T follicular helper cell (primary cell): ENCODE measurements at regions not wholly inside any gene's neighbourhood (a gene's known extent, or its start where the extent isn't known, plus 50 kb on each side); places are given as distances from the start of the nearest gene placed in this dataset.

ENCODE experiments used
- DNase-seq: peaks from one replicate; pipeline ENCODE4 v3.0.0-alpha.2; 2020; ENCODE audit warnings: low read depth

DNA sequence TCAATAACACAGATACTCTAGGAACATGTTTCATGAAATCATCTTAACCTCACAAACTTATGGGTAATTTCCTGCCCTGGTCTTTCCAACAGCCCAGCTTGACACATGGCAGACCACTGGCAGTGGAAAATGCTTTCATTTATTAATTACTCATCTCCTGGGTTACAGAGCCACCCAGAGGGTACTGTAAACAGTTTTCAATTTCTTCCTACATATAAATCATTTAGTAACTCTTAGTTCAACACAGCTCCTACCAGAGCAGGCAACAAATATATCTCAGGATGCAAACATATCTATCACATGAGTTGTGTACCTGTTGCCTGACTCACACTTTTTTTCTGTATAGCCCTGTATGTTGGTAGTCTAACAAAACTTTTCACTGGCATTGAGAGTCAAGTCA is 99.2 kb upstream of the VRK2 start:
- DNase-seq, result no peak

DNA sequence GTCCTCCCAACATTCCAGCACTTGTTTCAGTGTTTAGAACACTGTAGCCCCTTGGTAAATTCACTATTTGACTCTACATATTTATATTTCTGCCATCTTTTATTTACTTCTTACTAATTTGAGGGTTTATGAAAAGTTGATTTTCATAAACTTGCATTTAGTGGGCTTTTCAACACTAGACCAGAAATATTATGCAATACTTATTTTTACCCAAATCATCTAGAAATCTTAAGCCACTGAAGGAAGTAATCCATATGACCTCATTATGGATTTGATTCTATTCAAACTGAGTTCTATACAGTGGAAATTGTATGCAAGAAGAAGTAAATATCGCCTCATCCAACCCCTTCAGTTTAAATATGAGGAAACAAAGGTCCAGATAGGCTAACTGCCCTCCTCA is 92.6 kb upstream of the VRK2 start:
- DNase-seq, result no peak

DNA sequence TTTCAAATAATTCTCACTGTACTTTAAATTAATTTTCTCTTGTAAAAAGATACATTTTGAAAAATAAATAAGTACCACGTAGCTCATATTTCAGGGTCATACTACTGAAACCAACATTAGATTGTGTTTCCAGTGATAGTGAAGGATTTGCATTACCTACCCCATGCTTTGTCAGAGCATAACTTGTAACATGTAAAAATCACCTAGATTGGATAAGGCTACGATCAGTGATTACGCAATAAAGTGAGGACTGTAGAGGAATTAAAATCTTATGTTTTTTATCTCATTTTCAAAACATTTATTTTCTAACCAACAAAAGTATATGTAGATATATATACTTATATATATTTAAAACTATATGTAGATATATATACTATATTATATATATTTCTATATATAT is 89.4 kb upstream of the VRK2 start:
- no peak for DNase-seq

DNA sequence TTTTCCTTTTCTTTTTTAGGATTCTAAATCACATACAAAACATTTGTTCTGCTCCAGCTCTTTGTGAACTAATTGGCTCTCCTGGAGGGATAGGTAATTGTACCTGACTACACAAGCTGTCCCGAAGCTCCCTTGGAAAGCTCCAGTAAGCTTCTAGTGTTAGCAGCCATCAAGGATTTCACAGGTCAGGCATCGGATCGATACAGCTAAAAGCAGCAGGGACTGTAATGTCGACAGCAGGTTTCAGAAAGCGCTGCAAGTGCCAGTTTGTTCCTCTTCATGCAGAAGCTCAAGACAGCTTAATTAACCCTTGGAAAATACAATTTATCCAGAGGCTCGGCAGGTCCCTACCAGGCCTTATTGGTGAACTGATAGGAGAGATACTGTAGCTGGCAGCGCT is 87.2 kb upstream of the VRK2 start:
- DNase-seq, result no peak

DNA sequence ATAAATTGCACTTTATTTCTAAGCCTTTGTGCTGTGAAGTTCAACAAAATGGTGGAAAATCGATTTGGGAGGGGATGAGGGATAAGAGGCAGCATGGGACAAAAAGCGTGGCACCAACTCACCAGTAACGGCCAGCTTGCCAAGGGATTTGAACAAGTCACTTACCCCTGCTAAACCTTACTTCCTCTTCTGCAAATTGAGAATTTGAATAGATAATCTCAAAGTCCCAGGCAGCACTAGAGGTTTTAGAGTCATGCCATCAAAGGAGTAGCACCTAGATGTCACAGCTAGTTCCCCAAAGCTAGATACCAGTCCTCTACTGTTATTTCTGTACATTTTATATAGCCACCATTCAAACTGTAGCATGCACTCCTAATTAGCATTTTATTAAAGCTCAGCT is 83.7 kb upstream of the VRK2 start:
- DNase-seq, result no peak

DNA sequence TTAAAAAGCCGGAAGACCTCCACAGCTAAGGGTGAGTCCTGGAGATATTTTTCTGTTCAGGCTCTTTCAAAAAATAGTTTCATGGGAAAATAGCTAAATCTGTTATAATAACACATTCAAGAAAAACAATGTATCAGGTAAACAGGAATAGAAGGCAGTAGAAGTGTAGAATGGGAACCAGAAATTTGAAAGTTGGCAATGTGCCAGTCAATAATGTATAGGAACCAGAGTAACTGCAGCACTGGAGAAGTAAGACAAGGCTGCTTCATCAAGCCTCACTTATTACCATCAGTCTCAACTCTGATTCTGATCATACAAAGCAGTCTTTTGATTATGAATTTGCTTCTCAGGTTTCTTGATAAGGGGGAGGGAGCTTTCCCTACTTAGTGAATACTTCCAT is 81.4 kb upstream of the VRK2 start:
- DNase-seq, result no peak

DNA sequence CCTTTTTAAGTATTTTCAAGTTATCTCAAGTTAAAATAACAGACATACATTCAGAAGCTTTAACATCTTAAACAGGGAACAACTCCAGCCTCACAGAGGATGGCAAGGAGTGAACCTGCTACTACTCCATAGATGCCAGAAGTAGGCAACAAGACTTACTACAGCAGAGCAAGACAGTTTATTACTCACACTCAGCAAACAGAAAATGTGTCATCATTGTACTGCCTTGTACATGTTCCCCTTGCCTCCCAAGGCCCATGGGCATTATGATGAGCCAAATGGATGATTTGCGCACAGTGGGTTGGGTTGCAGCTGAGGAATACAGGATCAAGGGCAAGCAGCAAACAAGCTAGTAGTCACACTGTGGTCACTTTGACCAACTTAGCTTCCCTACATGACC is 80.6 kb upstream of the VRK2 start:
- no peak for DNase-seq

DNA sequence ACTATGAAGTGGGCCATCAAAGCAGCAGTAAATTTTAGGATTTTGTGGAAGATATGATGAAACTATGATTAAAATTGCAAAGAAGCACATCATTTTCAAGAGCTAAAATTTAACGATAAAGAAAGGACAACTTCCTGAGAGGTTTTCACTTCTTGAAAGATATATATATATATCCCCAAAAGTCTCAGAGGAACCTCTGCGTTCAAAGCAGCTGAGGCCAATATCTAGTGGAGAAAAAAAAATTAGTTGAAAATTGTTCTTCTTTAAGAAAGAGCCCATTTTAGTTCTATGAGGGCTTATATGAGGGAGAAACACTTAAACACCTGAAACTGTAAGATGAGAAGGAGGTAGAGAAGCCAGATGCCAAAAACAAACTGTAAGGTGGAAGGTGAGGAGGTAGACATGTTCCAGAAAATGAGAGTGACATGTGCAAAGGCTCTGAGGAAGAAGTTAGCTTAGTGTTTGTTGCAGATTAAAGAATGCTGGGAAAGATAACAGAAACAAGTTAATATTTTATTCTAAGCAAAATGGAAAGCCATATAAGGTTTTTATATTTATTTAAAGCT is 72.9 kb upstream of the VRK2 start:
- no peak for DNase-seq

DNA sequence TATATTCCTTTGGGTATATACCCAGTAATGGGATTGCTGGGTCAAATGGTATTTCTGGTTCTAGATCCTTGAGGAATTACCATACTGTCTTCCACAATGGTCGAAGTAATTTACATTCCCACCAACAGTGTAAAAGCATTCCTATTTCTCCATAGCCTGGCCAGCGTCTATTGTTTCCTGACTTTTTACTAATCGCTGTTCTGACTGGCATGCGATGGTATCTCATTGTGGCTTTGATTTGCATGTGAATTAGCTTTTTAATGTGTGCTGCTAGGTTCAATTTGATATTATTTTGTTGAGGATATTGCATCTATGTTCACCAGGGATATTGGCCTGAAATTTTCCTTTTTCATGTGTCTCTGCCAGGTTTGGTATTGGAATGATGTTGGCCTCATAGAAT is 67.4 kb upstream of the VRK2 start:
- DNase-seq, result no peak

DNA sequence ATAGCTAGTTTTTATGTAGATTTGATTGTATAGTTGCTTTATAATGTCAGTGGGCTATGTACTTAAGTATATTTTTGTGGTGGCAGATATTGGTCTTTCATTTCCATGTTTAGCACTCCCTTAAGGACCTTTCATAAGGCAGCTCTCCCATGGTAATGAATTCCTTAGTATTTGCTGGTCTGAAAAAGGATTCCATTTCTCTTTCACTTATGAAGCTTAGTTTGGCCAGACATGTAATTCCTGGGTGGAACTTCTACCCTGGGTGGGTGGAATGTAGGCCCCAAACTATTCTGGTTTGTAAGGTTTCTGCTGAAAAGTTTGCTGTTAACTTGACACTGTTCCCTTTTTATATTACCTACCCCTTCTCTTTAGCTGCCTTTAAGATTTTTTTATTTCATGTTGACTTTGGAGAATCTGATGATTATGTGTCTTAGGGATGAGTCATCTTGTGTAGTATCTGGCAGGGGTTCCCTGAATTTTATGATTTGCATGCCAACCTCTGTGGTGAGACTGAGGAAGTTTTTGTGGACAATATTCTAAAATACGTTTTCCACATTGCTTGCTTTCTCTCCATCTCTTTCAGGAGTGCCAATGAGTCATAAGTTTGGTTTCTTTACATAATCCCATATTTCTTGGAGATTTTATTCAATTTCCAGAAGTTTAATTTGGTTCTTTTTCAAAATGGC is 65.4 kb upstream of the VRK2 start:
- no peak for DNase-seq

DNA sequence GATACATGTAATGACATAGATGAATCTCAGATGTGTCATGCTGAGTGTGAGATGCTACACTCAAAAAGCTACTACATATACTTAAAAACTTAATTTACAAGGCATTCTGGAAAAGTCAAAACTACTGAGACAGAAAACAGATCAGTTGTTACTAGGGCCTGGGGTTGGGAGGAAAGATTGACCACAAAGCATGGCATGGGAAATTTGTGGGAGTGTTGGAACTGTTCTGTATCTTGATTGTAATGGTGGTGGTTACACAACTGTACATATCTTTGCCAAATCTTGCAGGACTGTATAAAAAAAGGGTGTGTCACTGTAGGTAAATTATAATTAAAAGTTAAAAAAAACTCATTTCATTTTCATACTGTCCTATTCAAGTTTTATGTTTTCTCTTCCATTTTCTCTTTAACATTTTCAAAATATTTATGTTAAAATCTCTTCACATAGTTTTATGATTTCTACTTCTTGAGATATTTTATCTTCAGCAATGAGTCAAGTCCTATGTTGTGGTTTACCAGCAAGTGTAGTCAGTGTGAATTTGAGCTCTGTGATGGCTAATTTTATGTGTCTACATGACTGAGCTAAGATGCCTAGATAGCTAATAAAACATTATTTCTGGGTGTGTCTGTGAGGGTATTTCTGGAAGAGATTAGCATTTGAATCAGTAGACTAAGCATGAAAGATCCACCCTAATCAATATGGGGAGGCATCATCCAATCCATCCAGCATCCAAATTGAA is 58.6 kb upstream of the VRK2 start:
- no peak for DNase-seq

DNA sequence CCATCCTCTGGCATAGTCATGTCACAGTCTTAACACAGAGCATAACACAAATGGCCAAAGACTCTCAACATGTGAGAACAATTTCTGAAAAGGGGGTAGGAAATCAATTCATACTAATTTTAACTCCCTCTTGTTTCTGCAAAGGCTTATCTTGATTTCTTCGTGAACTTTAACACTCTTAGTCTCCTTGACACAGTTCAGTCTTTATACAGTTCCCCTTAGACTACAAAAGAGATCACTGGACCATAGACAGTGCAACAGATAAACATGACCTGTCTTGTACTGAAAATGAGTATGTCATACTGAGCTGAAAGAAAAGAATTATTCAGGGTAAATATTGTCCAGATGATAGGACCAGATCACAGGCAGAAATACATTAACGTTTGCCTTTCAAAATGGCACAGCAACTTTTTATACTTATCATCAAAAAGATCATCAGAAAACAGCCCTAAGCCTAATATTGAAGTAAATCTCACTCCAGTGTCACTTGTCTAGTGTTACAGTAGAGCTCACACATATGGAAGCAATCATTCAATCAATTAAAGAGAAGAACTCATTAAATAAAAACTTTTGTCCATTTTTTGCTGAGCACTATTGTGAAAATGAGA is 56.4 kb upstream of the VRK2 start:
- DNase-seq, result no peak
